VCaP (cell line): ENCODE measurements at regions not wholly inside any gene's neighbourhood (a gene's known extent, or its start where the extent isn't known, plus 50 kb on each side); places are given as distances from the start of the nearest gene placed in this dataset.

Experiments used
- H3K27ac ChIP-seq: fragments of 450-650 bp; 2 replicates; pipeline ENCODE4 v1.5.1; 2017
- CTCF ChIP-seq: fragments of 450-650 bp; conservative IDR thresholded peaks from 2 replicates; pipeline ENCODE4 v1.5.1; 2017; ENCODE audit warnings: mild to moderate bottlenecking, moderate library complexity

- no peak overlapping the region for H3K27ac ChIP-seq
- no peak for TF ChIP-seq CTCF
Measured at GRCh38 chr1:29671446-29672356, 435.4 kb downstream of the PTPRU start.

GRCh38 chr1:29670752-29671151 lies 434.4 kb downstream of the PTPRU start:
- TF ChIP-seq CTCF, result no peak
- H3K27ac ChIP-seq, result no peak overlapping the region

GRCh38 chr1:29669912-29670311 lies 433.6 kb downstream of the PTPRU start:
- no peak for TF ChIP-seq CTCF
- H3K27ac ChIP-seq, result no peak overlapping the region

GRCh38 chr1:29669158-29669871 lies 433.0 kb downstream of the PTPRU start:
- no peak overlapping the region for H3K27ac ChIP-seq
- no peak for TF ChIP-seq CTCF

GRCh38 chr1:29668551-29669157 lies 432.3 kb downstream of the PTPRU start:
- TF ChIP-seq CTCF, result no peak
- H3K27ac ChIP-seq, result no peak overlapping the region

GRCh38 chr1:29667951-29668350 lies 431.6 kb downstream of the PTPRU start:
- no peak for TF ChIP-seq CTCF

GRCh38 chr1:29664711-29665110 lies 428.4 kb downstream of the PTPRU start:
- no peak for TF ChIP-seq CTCF

More at GRCh38 chr1:29667951-29668350, 431.6 kb downstream of the PTPRU start:
- no peak overlapping the region for H3K27ac ChIP-seq

More at GRCh38 chr1:29664711-29665110, 428.4 kb downstream of the PTPRU start:
- H3K27ac ChIP-seq, result no peak overlapping the region
